SKM-1 (cell line): ENCODE measurements at regions not wholly inside any gene's neighbourhood (a gene's known extent, or its start where the extent isn't known, plus 50 kb on each side); places are given as distances from the start of the nearest gene placed in this dataset.

ENCODE experiments used
- DNase-seq: peaks from one replicate; lab custom pipeline; 2025; ENCODE audit not compliant: unreplicated experiment; lab: John Stamatoyannopoulos, UW

GRCh38 chr6:153882411-153882810, 156.6 kb upstream of the OPRM1 start:
- DNase-seq, result no peak

- DNase-seq, result no peak
These were observed 165.5 kb upstream of the OPRM1 start for GRCh38 chr6:153873541-153873940.

- no peak for DNase-seq
These were observed 166.1 kb upstream of the OPRM1 start for GRCh38 chr6:153872946-153873345.

- DNase-seq, result no peak
These were observed 176.1 kb upstream of the OPRM1 start for GRCh38 chr6:153862927-153863326.

GRCh38 chr6:153862139-153862538, 176.9 kb upstream of the OPRM1 start:
- no peak for DNase-seq

GRCh38 chr6:153858529-153858928, 180.5 kb upstream of the OPRM1 start:
- no peak for DNase-seq

- DNase-seq, result no peak
These were observed 182.1 kb upstream of the OPRM1 start for GRCh38 chr6:153856929-153857376.

- peak; percentile 18 for DNase-seq
These were observed 186.6 kb upstream of the OPRM1 start for GRCh38 chr6:153852481-153852880.

- no peak for DNase-seq
These were observed 187.0 kb upstream of the OPRM1 start for GRCh38 chr6:153852034-153852433.

GRCh38 chr6:153849072-153849779, 189.8 kb upstream of the OPRM1 start:
- DNase-seq, result no peak

GRCh38 chr6:153843420-153843819, 195.6 kb upstream of the OPRM1 start:
- no peak for DNase-seq

GRCh38 chr6:153842491-153842890, 196.5 kb upstream of the OPRM1 start:
- no peak for DNase-seq

- no peak for DNase-seq
These were observed 198.8 kb upstream of the OPRM1 start for GRCh38 chr6:153840039-153840850.

GRCh38 chr6:153832543-153832942, 206.5 kb upstream of the OPRM1 start:
- DNase-seq, result no peak

GRCh38 chr6:153831350-153832078, 207.5 kb upstream of the OPRM1 start:
- no peak for DNase-seq

GRCh38 chr6:153817173-153817572, 221.9 kb upstream of the OPRM1 start:
- DNase-seq, result no peak

- DNase-seq, result no peak
These were observed 222.7 kb upstream of the OPRM1 start for GRCh38 chr6:153816366-153816765.

GRCh38 chr6:153814136-153814535, 224.9 kb upstream of the OPRM1 start:
- DNase-seq, result no peak

GRCh38 chr6:153804755-153805330, 234.2 kb upstream of the OPRM1 start:
- no peak for DNase-seq

GRCh38 chr6:153801917-153802316, 237.1 kb upstream of the OPRM1 start:
- DNase-seq, result no peak

GRCh38 chr6:153800580-153801188, 238.4 kb upstream of the OPRM1 start:
- DNase-seq, result no peak
